ENCODE measurements at regions not wholly inside any gene's neighbourhood (a gene's known extent, or its start where the extent isn't known, plus 50 kb on each side); places are given as distances from the start of the nearest gene placed in this dataset.

- H3K4me3 ChIP-seq: no peak overlapping the region
- 0% methylated on average over 2 of the region's 2 CpGs for WGBS (ENCODE audit: insufficient coverage, insufficient replicate concordance, low lambda C conversion rate, missing lambda C conversion rate)
- no peak overlapping the region for H2AFZ ChIP-seq (ENCODE audit: control insufficient read depth, low read depth, low read length)
- no peaks in the 10 kb centered on the region for H4K20me1 ChIP-seq (ENCODE audit: control insufficient read depth, insufficient read depth)
- intact Hi-C loops (cut with micrococcal nuclease; ENCODE audit: unreplicated experiment): no loop called here
- ATAC-seq (no peak), DNase-seq (ENCODE audit: low read depth, low spot score) (no peak), FAIRE-seq (no peak)
- H3K9me3 ChIP-seq (replicated peaks; ENCODE audit: control insufficient read depth, insufficient read depth, low read length): no peaks in the 10 kb centered on the region
- H3K9ac ChIP-seq (ENCODE audit: control insufficient read depth, insufficient read depth, low read length): no peak overlapping the region
- in situ Hi-C loops (cut with MboI): no loop called here
- H3K27ac ChIP-seq (ENCODE audit: control insufficient read depth, insufficient read depth): no peak overlapping the region
- ChIA-PET SMC1A (ENCODE audit: uncharacterized antibody, unreplicated experiment) (no interaction called here), POLR2A (no interaction called here), CTCF (no interaction called here), RAD21 (ENCODE audit: unreplicated experiment) (no interaction called here)
- no TSS peak for BruUV-seq (replicated peaks)
- no peaks in the 10 kb centered on the region for H3K4me1 ChIP-seq (ENCODE audit: control insufficient read depth, insufficient read depth, low read length)
- H3K4me2 ChIP-seq (ENCODE audit: control insufficient read depth, insufficient read depth): no peak overlapping the region
- H3K79me2 ChIP-seq (ENCODE audit: control insufficient read depth, insufficient read depth, low read length): no peaks in the 10 kb centered on the region
- no peaks in the 10 kb centered on the region for H3K36me3 ChIP-seq (ENCODE audit: control insufficient read depth in 2 of 2, insufficient read depth in 2 of 2, low read length in 1 of 2)
- no peaks in the 10 kb centered on the region for H3K27me3 ChIP-seq (replicated peaks in 1 of 2; ENCODE audit: control insufficient read depth in 2 of 2, insufficient read depth in 2 of 2, low read length in 1 of 2)
- TF ChIP-seq NFYB (IDR thresholded peaks at IDR 0.05; ENCODE audit: insufficient read depth, low read depth, low read length): 0 out of 2 replicates have a peak, but pooled peaks have one; percentile 33
- no peak for TF ChIP-seq ASH2L (IDR thresholded peaks at IDR 0.05; ENCODE audit: borderline replicate concordance, low read depth)
These were observed 657.2 kb downstream of the TLE1 start for GRCh38 chr9:81032030-81032572.

- no peak overlapping the region for H3K9ac ChIP-seq (ENCODE audit: control insufficient read depth, insufficient read depth, low read length)
- BruUV-seq (replicated peaks): no TSS peak
- DNase-seq (ENCODE audit: low read depth, low spot score) (no peak), ATAC-seq (no peak), FAIRE-seq (no peak)
- CTCF ChIA-PET: no interaction called here
- RAD21 ChIA-PET (ENCODE audit: unreplicated experiment): no interaction called here
- no peaks in the 10 kb centered on the region for H3K79me2 ChIP-seq (ENCODE audit: control insufficient read depth, insufficient read depth, low read length)
- H3K4me2 ChIP-seq (ENCODE audit: control insufficient read depth, insufficient read depth): no peak overlapping the region
- no peaks in the 10 kb centered on the region for H3K9me3 ChIP-seq (replicated peaks; ENCODE audit: control insufficient read depth, insufficient read depth, low read length)
- SMC1A ChIA-PET (ENCODE audit: uncharacterized antibody, unreplicated experiment): no interaction called here
- no peak overlapping the region for H3K4me3 ChIP-seq
- no peak overlapping the region for H3K27ac ChIP-seq (ENCODE audit: control insufficient read depth, insufficient read depth)
- no peaks in the 10 kb centered on the region for H4K20me1 ChIP-seq (ENCODE audit: control insufficient read depth, insufficient read depth)
- no peaks in the 10 kb centered on the region for H3K36me3 ChIP-seq (ENCODE audit: control insufficient read depth in 2 of 2, insufficient read depth in 2 of 2, low read length in 1 of 2)
- H3K27me3 ChIP-seq (replicated peaks in 1 of 2; ENCODE audit: control insufficient read depth in 2 of 2, insufficient read depth in 2 of 2, low read length in 1 of 2): no peaks in the 10 kb centered on the region
- in situ Hi-C loops (cut with MboI): no loop called here
- H3K4me1 ChIP-seq (ENCODE audit: control insufficient read depth, insufficient read depth, low read length): no peaks in the 10 kb centered on the region
- WGBS (ENCODE audit: insufficient coverage, insufficient replicate concordance, low lambda C conversion rate, missing lambda C conversion rate): 23% methylated on average over 7 of the region's 7 CpGs
- intact Hi-C loops (cut with micrococcal nuclease; ENCODE audit: unreplicated experiment): no loop called here
- POLR2A ChIA-PET: no interaction called here
- no peak overlapping the region for H2AFZ ChIP-seq (ENCODE audit: control insufficient read depth, low read depth, low read length)
- TF ChIP-seq DPF2 (IDR thresholded peaks at IDR 0.05) (no peak), SREBF2 (IDR thresholded peaks at IDR 0.05; ENCODE audit: low read length) (no peak), SREBF1 (IDR thresholded peaks at IDR 0.05; ENCODE audit: low read length) (no peak), RCOR1 (conservative IDR thresholded peaks at IDR 0.05; ENCODE audit: low read depth, low read length) (no peak), IRF5 (IDR thresholded peaks at IDR 0.05; ENCODE audit: borderline replicate concordance) (no peak), PAX8 (IDR thresholded peaks at IDR 0.05) (no peak), SMC3 (IDR thresholded peaks at IDR 0.05; ENCODE audit: borderline replicate concordance, low read length) (no peak), ZNF687 (IDR thresholded peaks at IDR 0.05) (no peak), CTCF (IDR thresholded peaks at IDR 0.05 in 2 of 3, conservative IDR thresholded peaks at IDR 0.05 in 1 of 3; ENCODE audit: control insufficient read depth in 2 of 3, extremely low read depth in 1 of 3, insufficient read depth in 1 of 3, low read depth in 3 of 3, low read length in 3 of 3) (no peak)
These were observed 657.8 kb downstream of the TLE1 start for GRCh38 chr9:81031422-81032029.

Data from GM12878 (cell line).